Thyroid gland (tissue), 4 donors: ENCODE measurements at regions not wholly inside any gene's neighbourhood (a gene's known extent, or its start where the extent isn't known, plus 50 kb on each side); places are given as distances from the start of the nearest gene placed in this dataset.

Experiments used
- CTCF ChIP-seq, 6 experiments: fragments of 200-600 bp in 3 of 6; fragments of 450-650 bp in 3 of 6; sonication (generic) in 3 of 6; IDR thresholded peaks; one replicate each; pipeline ENCODE4 v1.5.1; 2016 to 2019; ENCODE audit warnings: antibody characterized with exemption in 6 of 6, mild to moderate bottlenecking in 2 of 6, inconsistent platforms in 1 of 6, moderate library complexity in 1 of 6
- POLR2A ChIP-seq, 2 donors: fragments of 450-650 bp; IDR thresholded peaks; one replicate each; pipeline ENCODE4 v1.6.1; 2017; ENCODE audit warnings: antibody characterized with exemption in 2 of 2, mild to moderate bottlenecking in 2 of 2, moderate library complexity in 1 of 2

- TF ChIP-seq CTCF (IDR thresholded peaks at IDR 0.05) = no peak
- TF ChIP-seq POLR2A (IDR thresholded peaks at IDR 0.05) = no peak
These were observed 292.7 kb upstream of the AMOT start for GRCh38 chrX:113133316-113133715.
